GM12892 (cell line): ENCODE measurements at regions not wholly inside any gene's neighbourhood (a gene's known extent, or its start where the extent isn't known, plus 50 kb on each side); places are given as distances from the start of the nearest gene placed in this dataset.

Experiments used
- POLR2A ChIP-seq: IDR thresholded peaks from 2 replicates; pipeline ENCODE4 v1.6.1; 2011; ENCODE audit warnings: low read depth, low read length, control low read depth
- POLR2AphosphoS5 ChIP-seq: IDR thresholded peaks from 2 replicates; pipeline ENCODE4 v1.6.1; 2011; ENCODE audit warnings: low read depth, low read length, control low read depth
- TAF1 ChIP-seq: IDR thresholded peaks from 2 replicates; pipeline ENCODE4 v1.6.1; 2011; ENCODE audit warnings: low read depth, mild to moderate bottlenecking, control low read depth, low read length, borderline replicate concordance

DNA sequence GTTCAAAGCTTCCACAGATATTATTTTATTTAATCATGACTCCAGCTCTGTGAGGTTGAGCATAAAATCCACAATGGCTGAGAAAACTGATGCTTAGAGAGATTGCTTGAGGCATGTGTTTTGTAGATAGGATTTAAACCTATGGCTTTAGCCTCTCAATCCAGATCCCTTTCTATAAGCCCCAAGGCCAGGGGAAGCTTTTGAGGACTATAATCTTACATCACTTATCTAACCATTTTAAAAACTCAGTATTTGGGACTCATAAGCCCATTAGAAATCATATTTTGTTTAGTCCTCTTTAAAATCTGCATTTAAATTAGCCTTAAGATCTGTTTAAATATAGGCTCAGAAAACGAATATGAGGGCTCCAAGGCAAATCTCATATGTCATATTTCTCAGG, 135.4 kb upstream of the SERPINE2 start:
- no peak for TF ChIP-seq POLR2AphosphoS5
- TF ChIP-seq POLR2A: no peak
- no peak for TF ChIP-seq TAF1
